Vagina (tissue), 2 donors: ENCODE measurements at regions not wholly inside any gene's neighbourhood (a gene's known extent, or its start where the extent isn't known, plus 50 kb on each side); places are given as distances from the start of the nearest gene placed in this dataset.

ENCODE experiments used
- DNase-seq, 2 donors: peaks; one replicate each; pipeline ENCODE4 v3.0.0-alpha.2; 2017; ENCODE audit errors: extremely low spot score in 2 of 2
- H3K27ac ChIP-seq: fragments of 200-600 bp; sonication (generic); one replicate; pipeline ENCODE4 v1.5.1; 2019
- H3K27me3 ChIP-seq: fragments of 200-600 bp; sonication (generic); one replicate; pipeline ENCODE4 v1.5.1; 2019
- H3K36me3 ChIP-seq, 2 donors: fragments of 200-600 bp; sonication (generic); one replicate each; pipeline ENCODE4 v1.5.1; 2017 to 2019
- H3K4me1 ChIP-seq: fragments of 200-600 bp; sonication (generic); one replicate; pipeline ENCODE4 v1.5.1; 2019
- H3K4me3 ChIP-seq, 2 donors: fragments of 200-600 bp; sonication (generic); 1 replicate in 1 of 2; 2 replicates in 1 of 2; pipeline ENCODE4 v1.5.1; 2016 to 2019
- H3K9me3 ChIP-seq: fragments of 200-600 bp; sonication (generic); one replicate; pipeline ENCODE4 v1.5.1; 2019
- CTCF ChIP-seq, 3 experiments: fragments of 450-650 bp in 2 of 3; fragments of 200-600 bp in 1 of 3; sonication (generic) in 1 of 3; IDR thresholded peaks; one replicate each; pipeline ENCODE4 v1.5.1; 2017 to 2019; ENCODE audit warnings: antibody characterized with exemption in 3 of 3, mild to moderate bottlenecking in 2 of 3, moderate library complexity in 2 of 3
- POLR2A ChIP-seq, 2 donors: fragments of 450-650 bp; IDR thresholded peaks; one replicate each; pipeline ENCODE4 v1.6.1; 2017; ENCODE audit warnings: antibody characterized with exemption in 2 of 2, mild to moderate bottlenecking in 2 of 2, moderate library complexity in 2 of 2
- POLR2AphosphoS5 ChIP-seq, 2 donors: sonication (generic); formaldehyde crosslinking; IDR thresholded peaks; one replicate each; pipeline ENCODE4 v1.9.0; 2017; ENCODE audit warnings: antibody characterized with exemption in 2 of 2, mild to moderate bottlenecking in 2 of 2, low read depth in 1 of 2; ENCODE audit not compliant: insufficient read depth in 1 of 2
- intact Hi-C: fragments of 100-400 bp; cut with DNase I; formaldehyde crosslinking; loops from one replicate; pipeline ENCODE4 v1.15.1; 2023

DNA sequence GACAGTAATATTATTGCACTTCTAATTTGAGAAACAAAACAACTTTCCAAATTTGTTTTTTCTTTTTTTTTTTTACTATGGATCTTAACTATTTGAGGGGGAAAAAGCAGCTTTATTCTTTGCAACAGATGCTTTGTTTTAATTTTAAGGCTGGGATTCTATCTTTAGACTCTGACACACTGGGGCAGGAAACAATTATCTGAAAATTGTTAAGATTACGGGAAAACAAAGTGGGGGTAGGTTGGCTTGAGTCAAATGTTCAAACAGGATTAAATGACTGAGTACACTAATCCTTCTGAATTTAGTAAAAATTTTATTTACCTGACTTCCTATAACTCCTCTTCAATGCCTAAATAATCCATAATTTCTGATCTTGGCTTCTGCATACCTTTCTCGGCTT, 543.2 kb downstream of the SLITRK6 start:
- no peak overlapping the region for H3K27ac ChIP-seq
- no peaks in the 10 kb centered on the region for H3K27me3 ChIP-seq
- DNase-seq = no peak
- TF ChIP-seq POLR2AphosphoS5 (IDR thresholded peaks at IDR 0.05; ENCODE audit: insufficient read depth in 1 of 2, low read depth in 1 of 2) (no peak), POLR2A (IDR thresholded peaks at IDR 0.05) (no peak), CTCF (IDR thresholded peaks at IDR 0.05) (no peak)
- no peaks in the 10 kb centered on the region for H3K4me1 ChIP-seq
- H3K36me3 ChIP-seq = no peaks in the 10 kb centered on the region
- H3K9me3 ChIP-seq = no peaks in the 10 kb centered on the region
- intact Hi-C loops = no loop called here
- H3K4me3 ChIP-seq = no peak overlapping the region

DNA sequence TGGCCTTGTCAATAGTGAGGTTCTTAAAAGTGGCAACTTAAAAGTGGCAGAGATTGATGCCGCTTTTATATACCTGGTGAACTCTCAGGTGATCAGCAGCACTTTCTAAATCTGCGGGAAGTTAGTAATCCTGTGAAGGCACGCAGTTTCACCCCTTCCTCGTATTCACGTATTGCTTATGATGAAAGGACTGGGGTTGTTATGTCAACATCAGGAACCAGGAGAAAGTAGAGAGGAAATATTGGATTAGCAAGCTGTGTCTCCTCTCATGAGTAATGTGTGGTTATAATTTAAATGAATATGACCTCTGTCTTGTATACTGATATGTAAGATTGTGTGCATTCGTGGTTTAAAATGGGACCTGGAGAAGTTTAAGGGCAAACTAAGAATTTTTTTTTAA, 544.6 kb downstream of the SLITRK6 start:
- DNase-seq = no peak
- intact Hi-C loops = no loop called here
- Histone ChIP-seq H3K27me3 (no peaks in the 10 kb centered on the region), H3K4me3 (no peak overlapping the region), H3K9me3 (no peaks in the 10 kb centered on the region), H3K4me1 (no peaks in the 10 kb centered on the region), H3K27ac (no peak overlapping the region), H3K36me3 (no peaks in the 10 kb centered on the region)
- no peak for TF ChIP-seq CTCF (IDR thresholded peaks at IDR 0.05)
- TF ChIP-seq POLR2AphosphoS5 (IDR thresholded peaks at IDR 0.05; ENCODE audit: insufficient read depth in 1 of 2, low read depth in 1 of 2) = no peak
- no peak for TF ChIP-seq POLR2A (IDR thresholded peaks at IDR 0.05)

DNA sequence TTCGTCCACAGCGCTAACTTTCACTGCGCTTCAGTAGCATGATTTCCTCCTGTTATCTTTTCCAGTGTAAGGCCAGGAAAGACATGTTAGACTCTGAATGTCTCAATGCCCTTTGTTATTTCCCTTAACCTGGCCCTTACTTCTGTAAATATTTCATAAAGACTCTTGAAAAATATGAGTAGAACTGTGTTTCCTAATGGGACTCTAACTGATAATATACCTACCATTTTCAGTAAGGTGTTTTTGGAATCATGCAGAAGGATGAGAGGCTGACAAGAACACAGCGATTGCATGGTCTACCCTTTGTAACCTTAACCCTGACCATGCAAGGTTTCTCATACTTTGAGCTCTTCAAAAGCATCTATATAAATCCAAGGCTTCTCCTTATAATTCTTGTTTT, 550.1 kb downstream of the SLITRK6 start:
- no peaks in the 10 kb centered on the region for H3K4me1 ChIP-seq
- DNase-seq = no peak
- H3K9me3 ChIP-seq = no peaks in the 10 kb centered on the region
- H3K27ac ChIP-seq = no peak overlapping the region
- intact Hi-C loops = no loop called here
- TF ChIP-seq POLR2AphosphoS5 (IDR thresholded peaks at IDR 0.05; ENCODE audit: insufficient read depth in 1 of 2, low read depth in 1 of 2) (no peak), POLR2A (IDR thresholded peaks at IDR 0.05) (no peak)
- no peaks in the 10 kb centered on the region for H3K36me3 ChIP-seq
- no peak overlapping the region for H3K4me3 ChIP-seq
- H3K27me3 ChIP-seq = no peaks in the 10 kb centered on the region

DNA sequence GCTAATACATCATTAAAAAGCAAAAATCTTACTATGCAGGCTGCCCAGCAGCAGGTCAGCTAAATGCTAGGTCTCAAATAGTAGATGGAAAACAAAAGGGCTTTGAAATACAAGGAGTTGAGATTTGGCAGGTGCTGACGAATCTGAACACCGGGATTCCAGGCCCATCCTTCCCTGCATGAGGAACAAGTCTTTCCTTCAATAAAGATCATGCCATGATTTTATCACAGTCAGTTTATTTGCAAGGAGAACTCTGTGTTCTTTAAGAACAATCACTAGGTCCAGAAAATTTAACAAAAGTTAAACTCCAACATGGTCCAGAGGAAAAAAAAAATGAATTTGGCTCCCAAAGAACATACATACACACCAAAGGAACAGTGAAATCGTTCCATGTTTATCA, 551.4 kb downstream of the SLITRK6 start:
- Histone ChIP-seq H3K36me3 (no peaks in the 10 kb centered on the region), H3K9me3 (no peaks in the 10 kb centered on the region), H3K27me3 (no peaks in the 10 kb centered on the region), H3K4me3 (no peak overlapping the region), H3K4me1 (no peaks in the 10 kb centered on the region), H3K27ac (no peak overlapping the region)
- intact Hi-C loops = no loop called here
- DNase-seq = no peak
- no peak for TF ChIP-seq POLR2A (IDR thresholded peaks at IDR 0.05)
- TF ChIP-seq POLR2AphosphoS5 (IDR thresholded peaks at IDR 0.05; ENCODE audit: insufficient read depth in 1 of 2, low read depth in 1 of 2) = no peak
- no peak for TF ChIP-seq CTCF (IDR thresholded peaks at IDR 0.05)

DNA sequence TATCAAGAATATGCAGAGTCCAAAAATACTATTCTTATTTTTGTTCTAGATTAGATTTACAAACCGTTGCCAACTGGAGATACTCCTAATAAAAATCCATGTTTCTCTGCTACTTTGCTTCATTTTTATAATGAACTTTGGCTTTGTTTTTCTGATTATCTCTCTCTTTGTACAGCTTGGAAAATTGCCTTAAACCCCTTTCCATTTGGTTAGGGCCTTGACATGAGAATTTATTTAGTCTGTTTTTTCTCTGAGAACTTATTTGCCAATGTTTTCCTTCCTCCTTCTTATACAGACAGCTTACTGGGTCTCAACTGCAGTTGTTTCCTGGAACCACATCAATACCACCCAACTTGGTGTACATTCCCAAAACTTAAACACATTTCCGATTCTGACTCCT, 555.4 kb downstream of the SLITRK6 start:
- intact Hi-C loops = no loop called here
- H3K27ac ChIP-seq = no peak overlapping the region
- no peak overlapping the region for H3K4me3 ChIP-seq
- DNase-seq = no peak
- no peak for TF ChIP-seq POLR2A (IDR thresholded peaks at IDR 0.05)
- TF ChIP-seq POLR2AphosphoS5 (IDR thresholded peaks at IDR 0.05; ENCODE audit: insufficient read depth in 1 of 2, low read depth in 1 of 2) = no peak
- TF ChIP-seq CTCF (IDR thresholded peaks at IDR 0.05) = no peak
- no peaks in the 10 kb centered on the region for H3K36me3 ChIP-seq
- H3K9me3 ChIP-seq = no peaks in the 10 kb centered on the region
- no peaks in the 10 kb centered on the region for H3K27me3 ChIP-seq
- no peaks in the 10 kb centered on the region for H3K4me1 ChIP-seq

GRCh38 chr13:85241060-85241459, 558.2 kb downstream of the SLITRK6 start:
- no peak for DNase-seq
- Histone ChIP-seq H3K9me3 (no peaks in the 10 kb centered on the region), H3K27ac (no peak overlapping the region), H3K4me1 (no peaks in the 10 kb centered on the region), H3K4me3 (no peak overlapping the region), H3K27me3 (no peaks in the 10 kb centered on the region), H3K36me3 (no peaks in the 10 kb centered on the region)
- TF ChIP-seq CTCF (IDR thresholded peaks at IDR 0.05) (no peak), POLR2A (IDR thresholded peaks at IDR 0.05) (no peak), POLR2AphosphoS5 (IDR thresholded peaks at IDR 0.05; ENCODE audit: insufficient read depth in 1 of 2, low read depth in 1 of 2) (no peak)
- intact Hi-C loops = no loop called here
